H1 (cell line): ENCODE measurements at regions not wholly inside any gene's neighbourhood (a gene's known extent, or its start where the extent isn't known, plus 50 kb on each side); places are given as distances from the start of the nearest gene placed in this dataset.

Experiments used
- CTCF ChIA-PET: fragments of 300-600 bp; sonication (Branson Sonifier 250); formaldehyde crosslinking; loops from one replicate; lab custom pipeline; 2021; ENCODE audit not compliant: partially characterized antibody; lab: Charles Lee
- POLR2A ChIA-PET: fragments of 300-600 bp; sonication (Branson Sonifier 250); formaldehyde crosslinking; loops from one replicate; lab custom pipeline; 2021; ENCODE audit warnings: inconsistent platforms; ENCODE audit not compliant: partially characterized antibody; lab: Charles Lee
- DNase-seq, 2 experiments: peaks; one replicate each; pipeline versions ENCODE4 v3.0.0 to v3.0.0-alpha.2; 2010 to 2022; ENCODE audit warnings: low spot score in 2 of 2, low read depth in 1 of 2, mixed read lengths in 1 of 2
- FAIRE-seq: peaks from 2 replicates; lab custom pipeline; 2011; peaks lifted over from hg19 to GRCh38; lab: Jason Lieb, UNC
- H2AFZ ChIP-seq: 2 replicates; pipeline ENCODE4 v1.8.1; 2012; ENCODE audit warnings: low read length, inconsistent platforms
- H2AK5ac ChIP-seq: 2 replicates; pipeline ENCODE4 v1.6.1; 2013; ENCODE audit warnings: low read depth, low read length
- H2BK120ac ChIP-seq: replicated peaks from 2 replicates; pipeline ENCODE3; 2013; ENCODE audit warnings: low read depth, low read length, inconsistent platforms
- H2BK12ac ChIP-seq: 2 replicates; pipeline ENCODE4 v1.6.1; 2013; ENCODE audit warnings: low read depth, low read length
- H2BK15ac ChIP-seq: 2 replicates; pipeline ENCODE4 v1.6.1; 2013; ENCODE audit warnings: low read length
- H2BK20ac ChIP-seq: 2 replicates; pipeline ENCODE4 v1.6.1; 2013; ENCODE audit warnings: low read length
- H2BK5ac ChIP-seq: 2 replicates; pipeline ENCODE4 v1.6.1; 2013; ENCODE audit warnings: low read depth, low read length
- H3K14ac ChIP-seq: 2 replicates; pipeline ENCODE4 v1.6.1; 2013; ENCODE audit warnings: inconsistent platforms; ENCODE audit not compliant: insufficient read length
- H3K18ac ChIP-seq: 2 replicates; pipeline ENCODE4 v1.6.1; 2013; ENCODE audit warnings: low read length; ENCODE audit errors: extremely low read depth
- H3K23ac ChIP-seq: 2 replicates; pipeline ENCODE4 v1.6.1; 2013; ENCODE audit warnings: inconsistent platforms; ENCODE audit not compliant: insufficient read length
- H3K23me2 ChIP-seq: 2 replicates; pipeline ENCODE4 v1.6.1; 2013; ENCODE audit warnings: low read depth, low read length
- H3K27ac ChIP-seq: 2 replicates; pipeline ENCODE4 v1.6.1; 2011; ENCODE audit warnings: low read depth, low read length, inconsistent platforms
- H3K27me3 ChIP-seq, 4 experiments: replicated peaks in 1 of 4; 1 replicate in 1 of 4; 2 replicates in 3 of 4; pipeline versions ENCODE4 v1.6.1 to v1.8.1; 2011 to 2013; ENCODE audit warnings: low read length in 3 of 4, mild to moderate bottlenecking in 3 of 4, inconsistent platforms in 2 of 4, mixed read lengths in 2 of 4, moderate library complexity in 1 of 4; ENCODE audit not compliant: control insufficient read depth in 3 of 4, insufficient read depth in 3 of 4; ENCODE audit errors: extremely low read depth in 1 of 4
- H3K36me3 ChIP-seq, 4 experiments: 2 replicates each; pipeline versions ENCODE4 v1.6.1 to v1.8.1; 2011 to 2013; ENCODE audit warnings: mild to moderate bottlenecking in 4 of 4, low read length in 3 of 4, moderate library complexity in 2 of 4, control low read depth in 1 of 4, inconsistent platforms in 1 of 4; ENCODE audit not compliant: insufficient read depth in 4 of 4, control insufficient read depth in 2 of 4
- H3K4ac ChIP-seq: replicated peaks from 2 replicates; pipeline ENCODE3; 2013; ENCODE audit warnings: low read length, low read depth, mixed read lengths, inconsistent platforms; ENCODE audit not compliant: insufficient read length
- H3K4me1 ChIP-seq, 4 experiments: replicated peaks in 1 of 4; 1 replicate in 1 of 4; 2 replicates in 3 of 4; pipeline versions ENCODE4 v1.6.1 to v1.8.1; 2011 to 2013; ENCODE audit warnings: low read length in 3 of 4, inconsistent platforms in 2 of 4, mixed read lengths in 1 of 4; ENCODE audit not compliant: insufficient read depth in 4 of 4, control insufficient read depth in 3 of 4
- H3K4me2 ChIP-seq, 2 experiments: 2 replicates each; pipeline versions ENCODE4 v1.6.1 to v1.8.1; 2011 to 2013; ENCODE audit warnings: low read depth in 2 of 2, low read length in 2 of 2, control low read depth in 1 of 2, inconsistent platforms in 1 of 2, mild to moderate bottlenecking in 1 of 2; ENCODE audit not compliant: insufficient read depth in 1 of 2
- H3K4me3 ChIP-seq, 4 experiments: fragments of 200-600, 300-600 bp in 1 of 4; sonication (generic), shearing (Covaris generic), sonication (Bioruptor Twin) in 1 of 4; 2 replicates each; pipeline versions ENCODE4 v1.5.1 to v1.8.1; 2011 to 2016; ENCODE audit warnings: low read length in 4 of 4, low read depth in 3 of 4, control low read depth in 2 of 4, inconsistent platforms in 2 of 4, mild to moderate bottlenecking in 2 of 4, mixed read lengths in 1 of 4, moderate library complexity in 1 of 4; ENCODE audit not compliant: insufficient read depth in 2 of 4; ENCODE audit errors: extremely low read depth in 1 of 4
- H3K56ac ChIP-seq: replicated peaks from 2 replicates; pipeline ENCODE3; 2013; ENCODE audit warnings: low read depth, mild to moderate bottlenecking, mixed read lengths, low read length, inconsistent platforms; ENCODE audit not compliant: insufficient read length
- H3K79me1 ChIP-seq: 2 replicates; pipeline ENCODE4 v1.6.1; 2013; ENCODE audit warnings: low read depth, low read length, control low read depth
- H3K79me2 ChIP-seq, 2 experiments: 2 replicates each; pipeline versions ENCODE4 v1.6.1 to v1.8.1; 2012 to 2013; ENCODE audit warnings: low read length in 2 of 2, mild to moderate bottlenecking in 2 of 2, inconsistent platforms in 1 of 2; ENCODE audit not compliant: insufficient read depth in 2 of 2, control insufficient read depth in 1 of 2
- H3K9ac ChIP-seq, 4 experiments: replicated peaks in 1 of 4; 1 replicate in 1 of 4; 2 replicates in 3 of 4; pipeline versions ENCODE4 v1.6.1 to v1.8.1; 2011 to 2013; ENCODE audit warnings: low read depth in 3 of 4, low read length in 3 of 4, control low read depth in 2 of 4, mild to moderate bottlenecking in 2 of 4, moderate library complexity in 2 of 4, inconsistent platforms in 1 of 4; ENCODE audit errors: extremely low read depth in 1 of 4
- H3K9me3 ChIP-seq, 2 experiments: 2 replicates each; pipeline versions ENCODE4 v1.6.1 to v1.8.1; 2012 to 2013; ENCODE audit warnings: mild to moderate bottlenecking in 2 of 2, moderate library complexity in 2 of 2, control low read depth in 1 of 2, inconsistent platforms in 1 of 2, low read depth in 1 of 2, low read length in 1 of 2, mixed read lengths in 1 of 2; ENCODE audit not compliant: insufficient read depth in 2 of 2
- H4K20me1 ChIP-seq, 2 experiments: replicated peaks in 1 of 2; 2 replicates each; pipeline versions ENCODE3 to v1.8.1; 2011 to 2013; ENCODE audit warnings: inconsistent platforms in 2 of 2, low read length in 2 of 2, mild to moderate bottlenecking in 1 of 2; ENCODE audit not compliant: insufficient read depth in 2 of 2, control insufficient read depth in 1 of 2
- H4K5ac ChIP-seq: 2 replicates; pipeline ENCODE4 v1.6.1; 2013; ENCODE audit warnings: low read length, low read depth, mixed read lengths, inconsistent platforms; ENCODE audit not compliant: insufficient read length
- H4K8ac ChIP-seq: 2 replicates; pipeline ENCODE4 v1.8.0; 2013; ENCODE audit warnings: mild to moderate bottlenecking, moderate library complexity, low read length, inconsistent platforms; ENCODE audit not compliant: insufficient read depth; ENCODE audit errors: extremely low read depth
- H4K91ac ChIP-seq: replicated peaks from 2 replicates; pipeline ENCODE3; 2013; ENCODE audit warnings: low read length, mixed read lengths, inconsistent platforms; ENCODE audit not compliant: insufficient read length
- CBX5 ChIP-seq: fragments of 300-800, 300-1000 bp; sonication (generic); IDR thresholded peaks from 2 replicates; pipeline ENCODE4 v1.7.1; 2016; ENCODE audit warnings: antibody characterized with exemption, low read length, low read depth
- CREB1 ChIP-seq: IDR thresholded peaks from 2 replicates; pipeline ENCODE4 v1.6.1; 2012; ENCODE audit warnings: inconsistent platforms
- EP300 ChIP-seq, 2 experiments: IDR thresholded peaks; 1 replicate in 1 of 2; 2 replicates in 1 of 2; pipeline ENCODE4 v1.6.1; 2011 to 2012; ENCODE audit warnings: low read depth in 2 of 2, low read length in 2 of 2, mild to moderate bottlenecking in 2 of 2, borderline replicate concordance in 1 of 2, inconsistent platforms in 1 of 2, moderate library complexity in 1 of 2
- NANOG ChIP-seq: IDR thresholded peaks from 2 replicates; pipeline ENCODE4 v1.6.1; 2011; ENCODE audit warnings: low read length, low read depth, mild to moderate bottlenecking, inconsistent platforms; ENCODE audit not compliant: insufficient read depth, poor library complexity, severe bottlenecking
- NRF1 ChIP-seq: IDR thresholded peaks from 2 replicates; pipeline ENCODE4 v1.6.1; 2011; ENCODE audit warnings: mild to moderate bottlenecking, low read depth, low read length, improper control_type of control experiment
- POLR2AphosphoS5 ChIP-seq: IDR thresholded peaks from 2 replicates; pipeline ENCODE4 v1.6.1; 2011; ENCODE audit warnings: low read depth, low read length
- POU5F1 ChIP-seq: IDR thresholded peaks from 2 replicates; pipeline ENCODE4 v1.6.1; 2011; ENCODE audit warnings: low read depth, mild to moderate bottlenecking, low read length, moderate library complexity
- RAD21 ChIP-seq, 2 experiments: IDR thresholded peaks in 1 of 2; conservative IDR thresholded peaks in 1 of 2; 2 replicates each; pipeline ENCODE4 v1.6.1; 2011; ENCODE audit warnings: low read depth in 2 of 2, low read length in 2 of 2, improper control_type of control experiment in 1 of 2, inconsistent platforms in 1 of 2, mild to moderate bottlenecking in 1 of 2, moderate library complexity in 1 of 2
- TBP ChIP-seq: IDR thresholded peaks from 2 replicates; pipeline ENCODE4 v1.6.1; 2011; ENCODE audit warnings: low read depth, low read length, improper control_type of control experiment
- WGBS, 2 experiments: shearing (Covaris generic) in 1 of 2; methylation state at CpG; one replicate each; pipeline versions ENCODE4 v1.1.6 to v1.1.7; 2013 to 2015; ENCODE audit warnings: low lambda C conversion rate in 2 of 2, mixed read lengths in 2 of 2, inconsistent platforms in 1 of 2, low coverage in 1 of 2, missing lambda C conversion rate in 1 of 2; ENCODE audit not compliant: insufficient replicate concordance in 2 of 2, insufficient coverage in 1 of 2, insufficient read length in 1 of 2; ENCODE audit errors: extremely low coverage in 1 of 2, missing lambda C conversion rate in 1 of 2; 5-methylcytosine and 5-hydroxymethylcytosine counted together
- TF ChIP-seq, protein P1 (sequence below): IDR thresholded peaks from 2 replicates; pipeline ENCODE4 v1.6.1; 2011; ENCODE audit warnings: low read length, improper control_type of control experiment
- TF ChIP-seq, protein P2 (sequence below): IDR thresholded peaks from 2 replicates; pipeline ENCODE4 v1.6.1; 2012; ENCODE audit warnings: low read length, inconsistent platforms

DNA sequence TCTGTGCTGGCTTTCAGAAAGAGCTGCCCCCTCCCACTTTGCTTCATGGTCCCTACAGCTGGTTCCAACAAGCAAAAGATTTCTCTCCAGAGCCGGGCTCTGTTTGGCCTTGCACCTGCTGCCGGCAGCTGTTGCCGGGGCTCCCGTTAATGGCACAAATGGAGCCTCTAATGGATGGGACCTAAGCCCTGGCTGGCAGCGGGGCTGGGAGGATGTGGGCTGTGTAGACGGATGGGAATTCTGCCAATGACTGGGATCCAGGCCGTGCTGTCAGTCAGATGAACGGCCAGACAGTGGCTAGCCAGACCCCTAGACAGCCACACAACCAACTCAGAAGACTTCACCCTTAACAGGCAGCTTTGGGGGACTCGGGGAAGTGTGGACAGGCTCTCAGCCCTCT lies 88.0 kb downstream of the RPLP1 start:
- DNase-seq (no peak), FAIRE-seq (no peak)
- H2BK12ac ChIP-seq = no peak overlapping the region
- no peak overlapping the region for H3K4ac ChIP-seq
- H4K20me1 ChIP-seq = no peaks in the 10 kb centered on the region
- H2BK20ac ChIP-seq = no peak overlapping the region
- ChIA-PET POLR2A (no interaction called here), CTCF (interaction anchor here (1.6 kb wide), 1 partner anchor 11 kb away, joined by 5 read pairs; no protein-coding TSS in a partner anchor)
- H3K23ac ChIP-seq = no peak overlapping the region
- H4K8ac ChIP-seq = no peak overlapping the region; the same call in 1 of the 2 replicates
- H2AFZ ChIP-seq = no peak overlapping the region
- no peaks in the 10 kb centered on the region for H3K79me1 ChIP-seq
- no peak overlapping the region for H3K27ac ChIP-seq
- H3K4me3 ChIP-seq = no peak overlapping the region
- peaks cover 0 to 3% (median under 1%) of the 10 kb centered on the region in 4 experiments; a peak in 2 of 7 replicates for H3K4me1 ChIP-seq
- H2AK5ac ChIP-seq = no peak overlapping the region
- no peak overlapping the region for H3K14ac ChIP-seq
- 85% methylated on average over 9 of the region's 9 CpGs; no CpG with 5 or more reads in 1 of the 2 experiments for WGBS, 2 experiments
- H3K4me2 ChIP-seq = no peak overlapping the region
- no peak overlapping the region for H3K56ac ChIP-seq
- no peaks in the 10 kb centered on the region for H3K36me3 ChIP-seq
- no peak overlapping the region for H2BK120ac ChIP-seq
- no peaks in the 10 kb centered on the region for H3K79me2 ChIP-seq
- no peak overlapping the region for H3K18ac ChIP-seq
- H4K5ac ChIP-seq = no peak overlapping the region
- no peak overlapping the region for H3K9ac ChIP-seq
- H2BK5ac ChIP-seq = no peak overlapping the region
- no peaks in the 10 kb centered on the region for H3K27me3 ChIP-seq
- no peak overlapping the region for H2BK15ac ChIP-seq
- H3K9me3 ChIP-seq = no peaks in the 10 kb centered on the region
- no peak overlapping the region for H4K91ac ChIP-seq
- no peaks in the 10 kb centered on the region; the same call in 1 of the 2 replicates for H3K23me2 ChIP-seq
- TF ChIP-seq NRF1 (no peak), RAD21 (IDR thresholded peaks at IDR 0.05 in 1 of 2, conservative IDR thresholded peaks at IDR 0.05 in 1 of 2; ENCODE audit: low read depth in 2 of 2, low read length in 2 of 2) (no peak), POU5F1 (no peak), CREB1 (no peak), EP300 (IDR thresholded peaks at IDR 0.05; ENCODE audit: borderline replicate concordance in 1 of 2, low read depth in 2 of 2, low read length in 2 of 2) (no peak), NANOG (no peak), TBP (no peak), POLR2AphosphoS5 (no peak), CBX5 (no peak)
- TF ChIP-seq, protein P1, sequence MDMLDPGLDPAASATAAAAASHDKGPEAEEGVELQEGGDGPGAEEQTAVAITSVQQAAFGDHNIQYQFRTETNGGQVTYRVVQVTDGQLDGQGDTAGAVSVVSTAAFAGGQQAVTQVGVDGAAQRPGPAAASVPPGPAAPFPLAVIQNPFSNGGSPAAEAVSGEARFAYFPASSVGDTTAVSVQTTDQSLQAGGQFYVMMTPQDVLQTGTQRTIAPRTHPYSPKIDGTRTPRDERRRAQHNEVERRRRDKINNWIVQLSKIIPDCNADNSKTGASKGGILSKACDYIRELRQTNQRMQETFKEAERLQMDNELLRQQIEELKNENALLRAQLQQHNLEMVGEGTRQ = no peak
- TF ChIP-seq, protein P2, sequence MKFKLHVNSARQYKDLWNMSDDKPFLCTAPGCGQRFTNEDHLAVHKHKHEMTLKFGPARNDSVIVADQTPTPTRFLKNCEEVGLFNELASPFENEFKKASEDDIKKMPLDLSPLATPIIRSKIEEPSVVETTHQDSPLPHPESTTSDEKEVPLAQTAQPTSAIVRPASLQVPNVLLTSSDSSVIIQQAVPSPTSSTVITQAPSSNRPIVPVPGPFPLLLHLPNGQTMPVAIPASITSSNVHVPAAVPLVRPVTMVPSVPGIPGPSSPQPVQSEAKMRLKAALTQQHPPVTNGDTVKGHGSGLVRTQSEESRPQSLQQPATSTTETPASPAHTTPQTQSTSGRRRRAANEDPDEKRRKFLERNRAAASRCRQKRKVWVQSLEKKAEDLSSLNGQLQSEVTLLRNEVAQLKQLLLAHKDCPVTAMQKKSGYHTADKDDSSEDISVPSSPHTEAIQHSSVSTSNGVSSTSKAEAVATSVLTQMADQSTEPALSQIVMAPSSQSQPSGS = no peak
